Embryonic facial prominence (tissue), 1 donor: ENCODE measurements at regions not wholly inside any gene's neighbourhood (a gene's known extent, or its start where the extent isn't known, plus 50 kb on each side); places are given as distances from the start of the nearest gene placed in this dataset.

Experiments
- DNase-seq: peaks from one replicate; pipeline ENCODE4 v3.0.0-alpha.2; 2016; ENCODE audit errors: extremely low spot score

- peak; percentile 93 for DNase-seq
These were observed 71.8 kb upstream of the CD180 start for GRCh38 chr5:67268231-67269021.

- no peak for DNase-seq
These were observed 71.1 kb upstream of the CD180 start for GRCh38 chr5:67267512-67268216.

- DNase-seq, result no peak
These were observed 70.2 kb upstream of the CD180 start for GRCh38 chr5:67266654-67267350.

GRCh38 chr5:67265951-67266350 is 69.4 kb upstream of the CD180 start:
- DNase-seq, result no peak

GRCh38 chr5:67263656-67264408 is 67.2 kb upstream of the CD180 start:
- no peak for DNase-seq

- DNase-seq, result no peak
These were observed 66.4 kb upstream of the CD180 start for GRCh38 chr5:67262956-67263355.

GRCh38 chr5:67262206-67262605 is 65.6 kb upstream of the CD180 start:
- no peak for DNase-seq

GRCh38 chr5:67259548-67260215 is 63.1 kb upstream of the CD180 start:
- no peak for DNase-seq

- no peak for DNase-seq
These were observed 60.9 kb upstream of the CD180 start for GRCh38 chr5:67257500-67257899.

- DNase-seq, result no peak
These were observed 60.5 kb upstream of the CD180 start for GRCh38 chr5:67257077-67257476.

- no peak for DNase-seq
These were observed 59.3 kb upstream of the CD180 start for GRCh38 chr5:67255881-67256280.

GRCh38 chr5:67253911-67254310 is 57.3 kb upstream of the CD180 start:
- DNase-seq, result no peak

GRCh38 chr5:67249590-67249895 is 52.9 kb upstream of the CD180 start:
- no peak for DNase-seq

GRCh38 chr5:67248703-67249589 is 52.3 kb upstream of the CD180 start:
- no peak for DNase-seq

GRCh38 chr5:67246546-67247268 is 50.1 kb upstream of the CD180 start:
- no peak for DNase-seq
